Dendritic cell treated with granulocyte-macrophage colony-stimulating factor and Interleukin-4, amounts not matched to agents 40 ng/mL and 50 ng/mL, for 4 days (primary cell): ENCODE measurements at regions not wholly inside any gene's neighbourhood (a gene's known extent, or its start where the extent isn't known, plus 50 kb on each side); places are given as distances from the start of the nearest gene placed in this dataset.
"Not testable (repeated sequence)": the region's sequence is repeated elsewhere in the genome, so short reads cannot be mapped to it uniquely, and the experiment has no call there.

ENCODE experiments used
- H3K27ac Mint-ChIP-seq: one replicate; pipeline ENCODE4 v1.8.0; 2022; ENCODE audit warnings: mild to moderate bottlenecking, mixed read lengths
- H3K27me3 Mint-ChIP-seq: one replicate; pipeline ENCODE4 v1.8.0; 2022; ENCODE audit warnings: mild to moderate bottlenecking, mixed read lengths
- H3K36me3 Mint-ChIP-seq: one replicate; pipeline ENCODE4 v1.8.0; 2022; ENCODE audit warnings: low read depth, mixed read lengths
- H3K4me1 Mint-ChIP-seq: one replicate; pipeline ENCODE4 v1.8.0; 2022; ENCODE audit warnings: low read depth, mixed read lengths
- H3K4me3 Mint-ChIP-seq: one replicate; pipeline ENCODE4 v1.8.0; 2022; ENCODE audit warnings: mild to moderate bottlenecking, moderate library complexity, mixed read lengths
- H3K9me3 Mint-ChIP-seq: one replicate; pipeline ENCODE4 v1.8.0; 2022; ENCODE audit warnings: mixed read lengths
- intact Hi-C: fragments of 100-400 bp; cut with micrococcal nuclease; formaldehyde crosslinking; loops from one replicate; pipeline ENCODE4 v1.15.0; 2022

GRCh38 chr15:25596644-25597562 is 158.1 kb upstream of the UBE3A start:
- peaks cover 63% of the 10 kb centered on the region for H3K9me3 Mint-ChIP-seq
- H3K36me3 Mint-ChIP-seq = no peaks in the 10 kb centered on the region
- intact Hi-C loops = no loop called here
- no peaks in the 10 kb centered on the region for H3K27me3 Mint-ChIP-seq
- H3K4me3 Mint-ChIP-seq = no peak overlapping the region
- H3K4me1 Mint-ChIP-seq = no peaks in the 10 kb centered on the region
- H3K27ac Mint-ChIP-seq = no peak overlapping the region

DNA sequence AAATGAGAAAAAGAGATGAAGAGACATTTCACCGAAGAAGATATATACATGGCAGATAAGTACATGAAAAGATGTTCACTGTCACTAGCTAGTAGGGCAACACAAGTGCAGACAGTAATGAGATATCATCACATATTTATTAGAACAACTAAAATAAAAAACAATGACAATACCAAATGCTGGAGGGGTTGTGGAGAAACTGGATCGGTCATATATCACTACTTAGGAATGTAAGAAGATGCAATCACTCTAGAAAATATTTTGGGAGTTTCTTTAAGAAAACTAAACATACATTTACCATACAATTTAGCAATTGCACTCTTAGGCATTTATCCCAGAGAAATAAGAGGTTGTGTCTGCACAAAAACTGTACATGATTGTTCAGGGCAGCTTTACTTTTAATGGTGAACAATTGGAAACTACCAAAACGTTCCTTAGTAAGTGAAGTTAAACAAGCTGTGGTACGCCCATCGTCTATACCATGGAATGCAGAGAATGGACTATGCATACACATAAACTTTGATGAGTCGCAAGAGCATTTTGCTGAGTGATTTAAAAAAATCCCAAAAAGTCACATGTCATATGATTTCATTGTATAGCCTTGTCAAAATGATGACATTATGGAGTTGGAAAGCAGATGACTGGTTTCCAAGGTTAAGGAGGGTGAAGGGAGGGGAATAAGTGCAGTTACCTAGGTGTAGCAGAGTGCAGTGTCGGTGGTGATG is 149.0 kb upstream of the UBE3A start:
- intact Hi-C loops = no loop called here
- no peaks in the 10 kb centered on the region for H3K36me3 Mint-ChIP-seq
- H3K4me3 Mint-ChIP-seq = no peak overlapping the region
- no peaks in the 10 kb centered on the region for H3K4me1 Mint-ChIP-seq
- H3K27ac Mint-ChIP-seq = no peak overlapping the region
- peaks cover 74% of the 10 kb centered on the region for H3K9me3 Mint-ChIP-seq
- H3K27me3 Mint-ChIP-seq = no peaks in the 10 kb centered on the region

DNA sequence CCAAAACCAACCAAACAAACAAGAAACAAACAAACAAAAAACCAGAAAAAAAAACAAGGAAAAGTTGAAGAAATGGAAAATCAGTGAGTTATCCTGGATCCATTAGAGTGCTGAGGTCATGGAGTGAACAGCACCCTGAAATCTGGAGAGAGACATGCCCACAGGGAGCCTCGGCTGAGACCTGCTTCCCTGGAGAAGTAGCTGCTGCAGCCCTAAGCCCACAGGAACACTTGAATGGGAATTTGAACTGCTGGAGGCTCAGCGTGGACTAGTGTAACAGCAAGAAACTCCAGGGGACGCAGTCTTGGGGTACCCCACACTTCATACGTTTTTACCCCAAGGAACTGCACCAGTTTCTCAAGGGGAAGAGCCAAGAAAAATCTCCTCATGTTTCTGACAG is 144.1 kb upstream of the UBE3A start:
- Mint-ChIP-seq H3K9me3 (peaks cover 53% of the 10 kb centered on the region), H3K27ac (no peak overlapping the region), H3K4me3 (no peak overlapping the region), H3K4me1 (no peaks in the 10 kb centered on the region), H3K27me3 (no peaks in the 10 kb centered on the region), H3K36me3 (no peaks in the 10 kb centered on the region)
- intact Hi-C loops = no loop called here

- Mint-ChIP-seq H3K4me1 (no peaks in the 10 kb centered on the region), H3K27me3 (no peaks in the 10 kb centered on the region), H3K4me3 (no peak overlapping the region), H3K9me3 (peaks cover 39% of the 10 kb centered on the region), H3K36me3 (no peaks in the 10 kb centered on the region), H3K27ac (no peak overlapping the region)
- intact Hi-C loops = no loop called here
These were observed 140.3 kb upstream of the UBE3A start for GRCh38 chr15:25579127-25579526.

DNA sequence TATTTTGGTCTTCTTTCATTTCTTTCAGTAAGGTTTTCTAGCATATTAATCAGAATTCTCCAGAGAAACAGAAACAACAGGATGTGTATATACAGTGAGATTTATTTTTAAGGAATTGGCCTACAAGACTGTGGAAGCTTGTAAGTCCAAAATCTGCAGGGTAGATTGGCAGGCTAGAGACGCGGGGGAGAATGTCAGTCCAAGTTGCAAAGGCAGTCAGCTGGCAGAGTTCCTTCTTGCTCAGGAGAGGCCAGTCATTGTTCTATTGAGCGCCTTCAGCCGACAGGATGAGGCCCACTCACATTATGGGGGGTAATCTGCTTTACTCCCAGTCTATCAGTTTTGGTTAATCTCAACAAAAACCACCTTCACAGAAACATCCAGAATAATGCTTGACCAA is 133.4 kb upstream of the UBE3A start:
- H3K27ac Mint-ChIP-seq = no peak overlapping the region
- H3K9me3 Mint-ChIP-seq = peaks cover 54% of the 10 kb centered on the region
- no peak overlapping the region for H3K4me3 Mint-ChIP-seq
- no peaks in the 10 kb centered on the region for H3K27me3 Mint-ChIP-seq
- intact Hi-C loops = no loop called here
- no peaks in the 10 kb centered on the region for H3K36me3 Mint-ChIP-seq
- no peaks in the 10 kb centered on the region for H3K4me1 Mint-ChIP-seq

DNA sequence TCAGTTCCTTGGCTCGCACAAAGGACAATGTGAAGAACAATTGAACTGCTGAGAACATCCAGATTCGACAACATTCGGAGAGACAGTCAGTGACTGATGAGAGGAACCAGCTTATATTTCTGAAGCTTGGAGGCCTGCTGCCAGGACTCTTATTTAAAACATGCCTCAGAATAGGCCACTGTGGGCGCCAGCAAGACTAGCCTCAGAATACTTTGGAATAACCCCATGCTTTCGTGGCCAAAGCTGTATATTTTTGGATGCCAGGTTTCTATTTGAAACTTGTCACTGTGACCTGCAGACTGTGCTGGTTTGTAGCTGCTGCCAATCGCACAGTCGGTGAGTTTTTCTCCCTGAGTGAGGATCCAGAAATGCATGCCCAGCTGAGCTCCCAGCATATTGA is 129.9 kb upstream of the UBE3A start:
- intact Hi-C loops = no loop called here

GRCh38 chr15:25566545-25566944 is 127.7 kb upstream of the UBE3A start:
- intact Hi-C loops, H3K36me3 Mint-ChIP-seq, H3K27me3 Mint-ChIP-seq, H3K4me1 Mint-ChIP-seq, H3K27ac Mint-ChIP-seq, H3K4me3 Mint-ChIP-seq: not testable (repeated sequence)
- H3K9me3 Mint-ChIP-seq = peaks cover 87% of the 10 kb centered on the region

More for the DNA sequence above, 129.9 kb upstream of the UBE3A start:
- no peaks in the 10 kb centered on the region for H3K4me1 Mint-ChIP-seq
- no peaks in the 10 kb centered on the region for H3K27me3 Mint-ChIP-seq
- no peaks in the 10 kb centered on the region for H3K36me3 Mint-ChIP-seq
- no peak overlapping the region for H3K27ac Mint-ChIP-seq
- peaks cover 71% of the 10 kb centered on the region for H3K9me3 Mint-ChIP-seq
- no peak overlapping the region for H3K4me3 Mint-ChIP-seq

DNA sequence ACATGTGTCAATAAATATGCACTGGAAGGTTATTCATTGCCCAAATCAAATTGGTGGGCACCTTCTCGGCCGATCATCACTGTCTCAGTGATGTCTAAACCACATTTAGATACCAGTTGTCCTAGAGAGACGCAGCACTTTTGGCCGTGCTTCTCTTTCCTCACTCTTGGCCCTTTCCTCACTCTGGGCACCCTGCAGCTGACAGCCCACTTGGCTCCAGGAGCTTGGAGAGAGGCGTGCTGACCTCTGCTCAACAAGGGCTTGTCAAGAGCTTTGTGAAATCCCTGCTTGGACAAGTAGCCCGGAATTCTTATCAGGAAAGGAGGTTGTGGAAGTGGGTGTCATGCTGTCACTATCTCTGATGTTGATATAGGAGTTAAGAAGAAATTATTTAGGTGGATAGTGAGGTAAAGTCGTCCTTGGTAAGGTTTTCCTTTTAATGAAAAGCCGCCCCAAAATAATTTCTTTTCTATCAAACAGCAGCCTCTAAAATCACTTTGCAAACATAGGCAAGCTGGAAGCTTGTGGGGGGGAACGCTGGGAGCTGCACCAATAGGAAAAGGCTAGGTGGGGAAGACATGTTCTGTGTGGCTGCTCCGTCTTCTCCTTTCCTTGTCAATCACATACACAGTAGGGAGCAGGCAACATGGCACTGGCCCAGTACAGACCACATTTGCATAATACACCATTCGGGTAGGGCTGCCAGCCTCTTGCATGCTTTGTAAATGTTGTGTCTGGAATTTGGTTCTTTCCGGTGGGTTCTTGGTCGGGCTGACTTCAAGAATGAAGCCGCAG is 126.8 kb upstream of the UBE3A start:
- Mint-ChIP-seq H3K36me3 (no peaks in the 10 kb centered on the region), H3K27me3 (no peaks in the 10 kb centered on the region), H3K4me3 (no peak overlapping the region), H3K9me3 (peaks cover 83% of the 10 kb centered on the region), H3K4me1 (no peaks in the 10 kb centered on the region), H3K27ac (no peak overlapping the region)
- intact Hi-C loops = no loop called here

- H3K36me3 Mint-ChIP-seq = no peaks in the 10 kb centered on the region
- intact Hi-C loops = no loop called here
- H3K27me3 Mint-ChIP-seq = no peaks in the 10 kb centered on the region
- H3K4me3 Mint-ChIP-seq = no peak overlapping the region
- peaks cover 78% of the 10 kb centered on the region for H3K9me3 Mint-ChIP-seq
- H3K27ac Mint-ChIP-seq = no peak overlapping the region
- H3K4me1 Mint-ChIP-seq = no peaks in the 10 kb centered on the region
These were observed 124.8 kb upstream of the UBE3A start for GRCh38 chr15:25563596-25563995.

- no peak overlapping the region for H3K4me3 Mint-ChIP-seq
- H3K4me1 Mint-ChIP-seq = no peaks in the 10 kb centered on the region
- H3K36me3 Mint-ChIP-seq = no peaks in the 10 kb centered on the region
- peaks cover 58% of the 10 kb centered on the region for H3K9me3 Mint-ChIP-seq
- no peak overlapping the region for H3K27ac Mint-ChIP-seq
- intact Hi-C loops = no loop called here
- no peaks in the 10 kb centered on the region for H3K27me3 Mint-ChIP-seq
These were observed 119.1 kb upstream of the UBE3A start for GRCh38 chr15:25557926-25558325.

DNA sequence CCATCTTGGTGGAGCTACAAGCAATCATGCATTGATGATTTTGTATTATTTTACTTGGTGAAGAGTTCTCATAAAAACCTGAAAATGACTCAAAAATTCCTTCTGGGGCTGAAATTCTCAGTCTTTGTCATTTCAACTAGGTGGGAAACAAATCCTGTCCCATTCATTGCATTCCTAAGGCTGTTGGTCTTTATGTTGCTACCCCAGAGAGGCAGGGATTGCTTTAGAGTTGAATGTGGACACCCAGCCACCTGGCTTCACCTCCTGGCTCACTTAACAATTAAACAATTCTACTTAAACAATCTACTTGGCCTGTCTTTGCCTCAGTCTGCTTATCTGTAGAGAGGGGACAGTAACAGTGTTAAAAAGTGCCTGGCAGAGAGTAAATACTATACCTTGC is 117.3 kb upstream of the UBE3A start:
- Mint-ChIP-seq H3K27me3 (no peaks in the 10 kb centered on the region), H3K9me3 (peaks cover 53% of the 10 kb centered on the region), H3K4me3 (no peak overlapping the region), H3K27ac (no peak overlapping the region), H3K4me1 (no peaks in the 10 kb centered on the region), H3K36me3 (no peaks in the 10 kb centered on the region)
- intact Hi-C loops = no loop called here

GRCh38 chr15:25554640-25555039 is 115.8 kb upstream of the UBE3A start:
- Mint-ChIP-seq H3K4me3 (no peak overlapping the region), H3K27me3 (no peaks in the 10 kb centered on the region), H3K9me3 (peaks cover 53% of the 10 kb centered on the region), H3K4me1 (no peaks in the 10 kb centered on the region), H3K27ac (no peak overlapping the region), H3K36me3 (no peaks in the 10 kb centered on the region)
- intact Hi-C loops = no loop called here

GRCh38 chr15:25548600-25548999 is 109.8 kb upstream of the UBE3A start:
- Mint-ChIP-seq H3K4me1 (no peaks in the 10 kb centered on the region), H3K27me3 (no peaks in the 10 kb centered on the region), H3K36me3 (no peaks in the 10 kb centered on the region), H3K27ac (no peak overlapping the region), H3K9me3 (peaks cover 44% of the 10 kb centered on the region), H3K4me3 (no peak overlapping the region)
- intact Hi-C loops = no loop called here

- H3K4me1 Mint-ChIP-seq = no peaks in the 10 kb centered on the region
- no peak overlapping the region for H3K4me3 Mint-ChIP-seq
- no peaks in the 10 kb centered on the region for H3K36me3 Mint-ChIP-seq
- intact Hi-C loops = no loop called here
- no peaks in the 10 kb centered on the region for H3K27me3 Mint-ChIP-seq
- no peak overlapping the region for H3K27ac Mint-ChIP-seq
- peaks cover 32% of the 10 kb centered on the region for H3K9me3 Mint-ChIP-seq
These were observed 107.1 kb upstream of the UBE3A start for GRCh38 chr15:25545889-25546288.
